HG02588 (cell line): ENCODE measurements at regions not wholly inside any gene's neighbourhood (a gene's known extent, or its start where the extent isn't known, plus 50 kb on each side); places are given as distances from the start of the nearest gene placed in this dataset.

Experiments used
- ATAC-seq: cut with Tn5 transposase; IDR thresholded peaks from one replicate; pipeline ENCODE4 v1.9.1; 2021; ENCODE audit warnings: mild to moderate bottlenecking, moderate library complexity; ENCODE audit not compliant: unreplicated experiment

GRCh38 chr17:14910916-14911315 lies 354.2 kb downstream of the PMP22 start:
- ATAC-seq, result no peak

- no peak for ATAC-seq
Measured at GRCh38 chr17:14904386-14904785, 360.7 kb downstream of the PMP22 start.

GRCh38 chr17:14903854-14904253 lies 361.3 kb downstream of the PMP22 start:
- no peak for ATAC-seq

GRCh38 chr17:14902803-14903202 lies 362.3 kb downstream of the PMP22 start:
- ATAC-seq, result no peak

GRCh38 chr17:14902297-14902696 lies 362.8 kb downstream of the PMP22 start:
- no peak for ATAC-seq

- ATAC-seq, result no peak
Measured at GRCh38 chr17:14901376-14901775, 363.8 kb downstream of the PMP22 start.

GRCh38 chr17:14886200-14886739 lies 378.9 kb downstream of the PMP22 start:
- no peak for ATAC-seq

GRCh38 chr17:14882131-14882530 lies 383.0 kb downstream of the PMP22 start:
- ATAC-seq, result no peak

GRCh38 chr17:14875557-14876412 lies 389.3 kb downstream of the PMP22 start:
- no peak for ATAC-seq

- ATAC-seq, result no peak
Measured at GRCh38 chr17:14873996-14874395, 391.1 kb downstream of the PMP22 start.

GRCh38 chr17:14873540-14873939 lies 391.6 kb downstream of the PMP22 start:
- ATAC-seq, result no peak

- no peak for ATAC-seq
Measured at GRCh38 chr17:14871921-14872320, 393.2 kb downstream of the PMP22 start.

- no peak for ATAC-seq
Measured at GRCh38 chr17:14866266-14866665, 398.9 kb downstream of the PMP22 start.

GRCh38 chr17:14864127-14864526 lies 401.0 kb downstream of the PMP22 start:
- no peak for ATAC-seq

GRCh38 chr17:14859542-14859941 lies 405.6 kb downstream of the PMP22 start:
- ATAC-seq, result no peak

GRCh38 chr17:14856176-14856575 lies 408.9 kb downstream of the PMP22 start:
- ATAC-seq, result no peak

- ATAC-seq, result no peak
Measured at GRCh38 chr17:14854691-14855090, 410.4 kb downstream of the PMP22 start.

- ATAC-seq, result no peak
Measured at GRCh38 chr17:14845591-14846281, 419.4 kb downstream of the PMP22 start.

- ATAC-seq, result no peak
Measured at GRCh38 chr17:14843086-14843795, 421.9 kb downstream of the PMP22 start.

GRCh38 chr17:14840616-14841231 lies 424.4 kb downstream of the PMP22 start:
- no peak for ATAC-seq

GRCh38 chr17:14838567-14838966 lies 426.6 kb downstream of the PMP22 start:
- ATAC-seq, result no peak
